ENCODE measurements at regions not wholly inside any gene's neighbourhood (a gene's known extent, or its start where the extent isn't known, plus 50 kb on each side); places are given as distances from the start of the nearest gene placed in this dataset.

GRCh38 chr12:65630555-65630954 lies 193.7 kb upstream of the HMGA2 start:
- Histone ChIP-seq H3K9me3 (ENCODE audit: control insufficient read depth in 1 of 2, insufficient read depth in 1 of 2, low read length in 2 of 2) (no peaks in the 10 kb centered on the region), H3K27ac (ENCODE audit: low read depth in 1 of 2, low read length in 2 of 2) (no peak overlapping the region), H3K4me1 (ENCODE audit: insufficient read depth, low read length) (no peaks in the 10 kb centered on the region), H3K36me3 (ENCODE audit: insufficient read depth, low read length) (no peaks in the 10 kb centered on the region), H3K4me3 (ENCODE audit: low read length) (no peak overlapping the region), H3K27me3 (ENCODE audit: control insufficient read depth in 1 of 2, insufficient read depth in 2 of 2, low read length in 2 of 2) (peaks cover 0 to 6% of the 10 kb centered on the region in 2 experiments)
- Mint-ChIP-seq H3K9me3 (no peaks in the 10 kb centered on the region), H3K27ac (no peak overlapping the region), H3K4me1 (ENCODE audit: low read depth) (no peaks in the 10 kb centered on the region), H3K27me3 (no peaks in the 10 kb centered on the region), H3K36me3 (ENCODE audit: low read depth) (no peaks in the 10 kb centered on the region), H3K4me3 (no peak overlapping the region)
- no peak for TF ChIP-seq CTCF (IDR thresholded peaks at IDR 0.05)
- no peak for DNase-seq
- POLR2A ChIA-PET = no interaction called here
- CTCF ChIA-PET = no interaction called here
- intact Hi-C loops (cut with DNase I, micrococcal nuclease) = no loop called here
- no peak for ATAC-seq (ENCODE audit: poor library complexity)

- no peaks in the 10 kb centered on the region for H3K36me3 ChIP-seq (ENCODE audit: insufficient read depth, low read length)
- POLR2A ChIA-PET = no interaction called here
- Mint-ChIP-seq H3K9me3 (no peaks in the 10 kb centered on the region), H3K27ac (no peak overlapping the region), H3K4me3 (no peak overlapping the region), H3K27me3 (no peaks in the 10 kb centered on the region), H3K36me3 (ENCODE audit: low read depth) (no peaks in the 10 kb centered on the region), H3K4me1 (ENCODE audit: low read depth) (no peaks in the 10 kb centered on the region)
- DNase-seq = no peak
- no peak for ATAC-seq (ENCODE audit: poor library complexity)
- H3K27ac ChIP-seq (ENCODE audit: low read depth in 1 of 2, low read length in 2 of 2) = no peak overlapping the region
- intact Hi-C loops (cut with DNase I, micrococcal nuclease) = no loop called here
- no peaks in the 10 kb centered on the region for H3K9me3 ChIP-seq (ENCODE audit: control insufficient read depth in 1 of 2, insufficient read depth in 1 of 2, low read length in 2 of 2)
- H3K4me3 ChIP-seq (ENCODE audit: low read length) = no peak overlapping the region
- H3K4me1 ChIP-seq (ENCODE audit: insufficient read depth, low read length) = no peaks in the 10 kb centered on the region
- peaks cover 0 to 6% of the 10 kb centered on the region in 2 experiments for H3K27me3 ChIP-seq (ENCODE audit: control insufficient read depth in 1 of 2, insufficient read depth in 2 of 2, low read length in 2 of 2)
- CTCF ChIA-PET = no interaction called here
- TF ChIP-seq CTCF (IDR thresholded peaks at IDR 0.05) = no peak
These were observed 192.6 kb upstream of the HMGA2 start for GRCh38 chr12:65631621-65632111.

GRCh38 chr12:65632131-65632855 lies 192.0 kb upstream of the HMGA2 start:
- POLR2A ChIA-PET = no interaction called here

More at GRCh38 chr12:65632131-65632855, 192.0 kb upstream of the HMGA2 start:
- Mint-ChIP-seq H3K4me1 (ENCODE audit: low read depth) (no peaks in the 10 kb centered on the region), H3K27me3 (no peaks in the 10 kb centered on the region), H3K36me3 (ENCODE audit: low read depth) (no peaks in the 10 kb centered on the region), H3K4me3 (no peak overlapping the region), H3K27ac (no peak overlapping the region), H3K9me3 (no peaks in the 10 kb centered on the region)
- Histone ChIP-seq H3K27me3 (ENCODE audit: control insufficient read depth in 1 of 2, insufficient read depth in 2 of 2, low read length in 2 of 2) (peaks cover 0 to 6% of the 10 kb centered on the region in 2 experiments), H3K9me3 (ENCODE audit: control insufficient read depth in 1 of 2, insufficient read depth in 1 of 2, low read length in 2 of 2) (no peaks in the 10 kb centered on the region), H3K27ac (ENCODE audit: low read depth in 1 of 2, low read length in 2 of 2) (no peak overlapping the region), H3K36me3 (ENCODE audit: insufficient read depth, low read length) (no peaks in the 10 kb centered on the region), H3K4me3 (ENCODE audit: low read length) (no peak overlapping the region), H3K4me1 (ENCODE audit: insufficient read depth, low read length) (no peaks in the 10 kb centered on the region)
- intact Hi-C loops (cut with DNase I, micrococcal nuclease) = no loop called here
- CTCF ChIA-PET = no interaction called here
- ATAC-seq (ENCODE audit: poor library complexity) (no peak), DNase-seq (no peak)
- no peak for TF ChIP-seq CTCF (IDR thresholded peaks at IDR 0.05)
